HEK293T (cell line): ENCODE measurements at regions not wholly inside any gene's neighbourhood (a gene's known extent, or its start where the extent isn't known, plus 50 kb on each side); places are given as distances from the start of the nearest gene placed in this dataset.

Experiments
- CTCF ChIA-PET: fragments of 350-600 bp; formaldehyde crosslinking; extraction: SDS; loops from one replicate; lab custom pipeline; 2021; ENCODE audit warnings: antibody characterized with exemption, inconsistent platforms; lab: Yijun Ruan, JAX
- POLR2A ChIA-PET: fragments of 350-600 bp; formaldehyde crosslinking; extraction: SDS; loops from one replicate; lab custom pipeline; 2020; ENCODE audit warnings: antibody characterized with exemption, inconsistent platforms; lab: Yijun Ruan, JAX
- DNase-seq: peaks from one replicate; pipeline ENCODE4 v3.0.0; 2012; ENCODE audit warnings: mixed read lengths; ENCODE audit errors: extremely low spot score
- ARNT ChIP-seq: fragments of 450-650 bp; IDR thresholded peaks from 2 replicates; pipeline ENCODE4 v1.6.1; 2017; ENCODE audit warnings: mild to moderate bottlenecking
- BHLHE40 ChIP-seq: fragments of 450-650 bp; IDR thresholded peaks from 2 replicates; pipeline ENCODE4 v1.6.1; 2016; ENCODE audit warnings: mild to moderate bottlenecking, moderate library complexity, borderline replicate concordance
- CTBP1 ChIP-seq: fragments of 450-650 bp; IDR thresholded peaks from 2 replicates; pipeline ENCODE4 v1.6.1; 2016; ENCODE audit warnings: borderline replicate concordance
- ELF4 ChIP-seq: fragments of 450-650 bp; IDR thresholded peaks from 2 replicates; pipeline ENCODE4 v1.6.1; 2017; ENCODE audit warnings: antibody characterized with exemption
- FOXA1 ChIP-seq: fragments of 450-650 bp; IDR thresholded peaks from 2 replicates; pipeline ENCODE4 v1.6.1; 2016; ENCODE audit warnings: mild to moderate bottlenecking
- FOXK2 ChIP-seq: fragments of 450-650 bp; IDR thresholded peaks from 2 replicates; pipeline ENCODE4 v1.6.1; 2016; ENCODE audit warnings: mild to moderate bottlenecking
- FOXM1 ChIP-seq: fragments of 450-650 bp; IDR thresholded peaks from 2 replicates; pipeline ENCODE4 v1.6.1; 2017; ENCODE audit warnings: mild to moderate bottlenecking, borderline replicate concordance
- HDGF ChIP-seq: fragments of 450-650 bp; IDR thresholded peaks from 2 replicates; pipeline ENCODE4 v1.6.1; 2017; ENCODE audit warnings: antibody characterized with exemption, borderline replicate concordance
- L3MBTL2 ChIP-seq: fragments of 450-650 bp; conservative IDR thresholded peaks from 2 replicates; pipeline ENCODE4 v1.6.1; 2016; ENCODE audit warnings: mild to moderate bottlenecking
- LEF1 ChIP-seq: fragments of 450-650 bp; IDR thresholded peaks from 2 replicates; pipeline ENCODE4 v1.6.1; 2017; ENCODE audit warnings: mild to moderate bottlenecking, borderline replicate concordance
- NFRKB ChIP-seq: fragments of 450-650 bp; IDR thresholded peaks from 2 replicates; pipeline ENCODE4 v1.6.1; 2016; ENCODE audit warnings: mild to moderate bottlenecking, moderate library complexity
- PKNOX1 ChIP-seq: fragments of 450-650 bp; IDR thresholded peaks from 2 replicates; pipeline ENCODE4 v1.6.1; 2016
- SP1 ChIP-seq: fragments of 450-650 bp; IDR thresholded peaks from 2 replicates; pipeline ENCODE4 v1.6.1; 2017
- SUZ12 ChIP-seq: fragments of 450-650 bp; IDR thresholded peaks from 2 replicates; pipeline ENCODE4 v1.6.1; 2016; ENCODE audit warnings: mild to moderate bottlenecking
- TARDBP ChIP-seq: fragments of 450-650 bp; IDR thresholded peaks from 2 replicates; pipeline ENCODE4 v1.6.1; 2016
- ZNF384 ChIP-seq: fragments of 450-650 bp; IDR thresholded peaks from 2 replicates; pipeline ENCODE4 v1.6.1; 2016

- ChIA-PET POLR2A (no interaction called here), CTCF (interaction anchor here (0.8 kb wide), 1 partner anchor 195 kb away, joined by 3 read pairs; no protein-coding TSS in a partner anchor)
- DNase-seq = peak; percentile 22
- TF ChIP-seq FOXK2 (no peak), TARDBP (no peak), SUZ12 (no peak), L3MBTL2 (no peak), BHLHE40 (no peak), ELF4 (no peak), LEF1 (no peak), SP1 (no peak), CTBP1 (no peak), NFRKB (no peak), ARNT (no peak), FOXM1 (no peak), PKNOX1 (no peak), FOXA1 (no peak), HDGF (no peak)
Observed at GRCh38 chr13:29713839-29714238, 118.4 kb upstream of the SLC7A1 start.

GRCh38 chr13:29711776-29712175, 116.3 kb upstream of the SLC7A1 start:
- ChIA-PET CTCF (no interaction called here), POLR2A (no interaction called here)
- no peak for DNase-seq
- no peak for TF ChIP-seq SP1
- no peak for TF ChIP-seq L3MBTL2
- TF ChIP-seq HDGF = no peak
- TF ChIP-seq ELF4 = no peak
- TF ChIP-seq ZNF384 = no peak
- no peak for TF ChIP-seq ARNT
- no peak for TF ChIP-seq TARDBP
- TF ChIP-seq CTBP1 = no peak
- no peak for TF ChIP-seq FOXK2
- TF ChIP-seq NFRKB = no peak
- no peak for TF ChIP-seq SUZ12
- no peak for TF ChIP-seq FOXA1
- TF ChIP-seq BHLHE40 = no peak
- TF ChIP-seq PKNOX1 = no peak
- TF ChIP-seq LEF1 = no peak
- no peak for TF ChIP-seq FOXM1

- TF ChIP-seq L3MBTL2 (no peak), ARNT (no peak), ZNF384 (no peak), CTBP1 (no peak), FOXA1 (no peak), SUZ12 (no peak)
- POLR2A ChIA-PET = no interaction called here
- no peak for DNase-seq
- CTCF ChIA-PET = interaction anchor here (0.5 kb wide), 1 partner anchor 1058 kb away, joined by 3 read pairs; no protein-coding TSS in a partner anchor
Observed at GRCh38 chr13:29710511-29710910, 115.0 kb upstream of the SLC7A1 start.

GRCh38 chr13:29709407-29710069, 114.0 kb upstream of the SLC7A1 start:
- DNase-seq = no peak
- ChIA-PET POLR2A (no interaction called here), CTCF (no interaction called here)
- TF ChIP-seq ZNF384 (no peak), PKNOX1 (peak; percentile 33), BHLHE40 (no peak), L3MBTL2 (no peak), FOXK2 (no peak), ARNT (no peak)

GRCh38 chr13:29707876-29708543, 112.5 kb upstream of the SLC7A1 start:
- ChIA-PET POLR2A (no interaction called here), CTCF (interaction anchor here (0.5 to 2.4 kb wide), 4 partner anchors 165 to 406 kb away, joined by 3 to 14 read pairs (median 4); no protein-coding TSS in a partner anchor)
- peak; percentile 75 for DNase-seq
- TF ChIP-seq ELF4 (no peak), SUZ12 (no peak), LEF1 (no peak), BHLHE40 (no peak), FOXA1 (no peak), CTBP1 (no peak), ARNT (no peak), TARDBP (no peak), ZNF384 (no peak)

GRCh38 chr13:29706923-29707322, 111.4 kb upstream of the SLC7A1 start:
- ChIA-PET POLR2A (no interaction called here), CTCF (interaction anchor here (0.9 to 2.4 kb wide), 3 partner anchors 181 to 199 kb away, joined by 3 to 14 read pairs (median 5); no protein-coding TSS in a partner anchor)

More at GRCh38 chr13:29706923-29707322, 111.4 kb upstream of the SLC7A1 start:
- TF ChIP-seq FOXM1 (no peak), SP1 (no peak), ZNF384 (no peak), HDGF (no peak), PKNOX1 (no peak), NFRKB (no peak), BHLHE40 (no peak), ARNT (no peak), ELF4 (no peak), FOXK2 (no peak), L3MBTL2 (no peak), LEF1 (no peak)
- no peak for DNase-seq
